B cell (primary cell): ENCODE measurements at regions not wholly inside any gene's neighbourhood (a gene's known extent, or its start where the extent isn't known, plus 50 kb on each side); places are given as distances from the start of the nearest gene placed in this dataset.

Source experiments
- CTCF ChIP-seq: fragments of 200-600 bp; IDR thresholded peaks from one replicate; pipeline ENCODE4 v1.8.0; 2022; ENCODE audit warnings: antibody characterized with exemption, mild to moderate bottlenecking
- EZH2 ChIP-seq: IDR thresholded peaks from 2 replicates; pipeline ENCODE4 v1.6.1; 2012; ENCODE audit warnings: borderline replicate concordance, low read depth, mild to moderate bottlenecking, moderate library complexity, low read length; ENCODE audit not compliant: insufficient read depth, poor library complexity, severe bottlenecking

- no peak for TF ChIP-seq CTCF
- no peak for TF ChIP-seq EZH2
Measured at GRCh38 chr7:69162931-69163670, 435.2 kb upstream of the AUTS2 start.
